GM19025 (cell line): ENCODE measurements at regions not wholly inside any gene's neighbourhood (a gene's known extent, or its start where the extent isn't known, plus 50 kb on each side); places are given as distances from the start of the nearest gene placed in this dataset.

Experiments used
- ATAC-seq: cut with Tn5 transposase; IDR thresholded peaks from one replicate; pipeline ENCODE4 v1.9.1; 2021; ENCODE audit warnings: mild to moderate bottlenecking, low read depth, moderate library complexity; ENCODE audit not compliant: unreplicated experiment

DNA sequence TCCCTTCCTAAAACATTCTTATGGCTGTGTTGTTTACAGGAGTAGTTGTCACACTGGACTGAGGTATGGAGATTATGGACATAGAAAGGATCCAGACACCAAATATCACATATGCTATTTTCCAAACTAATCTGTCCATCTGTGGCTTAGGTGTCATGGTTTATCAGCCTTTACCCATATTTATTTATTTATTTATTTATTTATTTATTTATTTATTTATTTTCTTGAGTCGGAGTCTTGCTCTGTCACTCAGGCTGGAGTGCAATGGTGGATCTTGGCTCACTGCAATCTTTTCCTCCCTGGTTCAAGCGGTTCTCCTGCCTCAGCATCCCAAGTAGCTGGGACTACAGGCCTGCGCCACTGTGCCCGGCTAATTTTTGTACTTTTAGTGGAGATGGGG, 1103.1 kb downstream of the MAT2B start:
- ATAC-seq: no peak

DNA sequence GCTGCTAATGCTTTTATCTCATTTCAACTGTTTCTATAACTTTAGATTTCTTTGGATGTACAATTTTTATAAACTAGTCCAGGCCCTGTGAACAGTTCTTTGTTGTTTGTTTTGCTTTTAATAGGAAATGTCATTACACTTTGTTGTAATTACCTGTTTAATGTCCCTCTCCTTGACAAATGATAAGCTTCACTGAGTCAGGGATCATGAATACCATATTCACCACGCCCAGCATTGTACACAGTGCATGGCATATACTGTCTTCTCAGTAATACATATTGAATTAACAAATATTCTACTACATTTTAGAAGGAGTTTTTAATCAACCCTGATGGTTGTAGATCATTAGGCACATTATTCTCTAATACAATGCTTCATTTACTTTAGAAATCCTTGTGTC, 1105.0 kb downstream of the MAT2B start:
- no peak for ATAC-seq

DNA sequence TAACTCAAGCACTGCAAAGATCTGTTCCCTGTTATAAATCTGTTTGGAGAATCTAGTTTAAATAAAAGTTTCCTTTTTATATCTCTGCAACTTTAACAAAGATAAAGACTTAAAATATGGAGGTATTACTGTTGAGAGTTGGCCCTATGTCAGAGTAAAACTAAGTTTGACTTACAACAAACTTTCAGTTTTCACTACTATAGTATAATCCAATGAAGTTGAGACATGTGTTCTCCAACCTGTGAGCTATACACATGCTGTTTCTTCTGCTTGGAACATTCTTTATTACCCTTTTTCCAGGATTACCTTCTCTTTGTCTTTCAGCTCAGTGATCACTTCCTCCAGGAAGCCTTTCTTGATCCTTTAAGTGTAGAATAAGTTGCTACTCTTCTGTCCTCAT, 1109.3 kb downstream of the MAT2B start:
- no peak for ATAC-seq

DNA sequence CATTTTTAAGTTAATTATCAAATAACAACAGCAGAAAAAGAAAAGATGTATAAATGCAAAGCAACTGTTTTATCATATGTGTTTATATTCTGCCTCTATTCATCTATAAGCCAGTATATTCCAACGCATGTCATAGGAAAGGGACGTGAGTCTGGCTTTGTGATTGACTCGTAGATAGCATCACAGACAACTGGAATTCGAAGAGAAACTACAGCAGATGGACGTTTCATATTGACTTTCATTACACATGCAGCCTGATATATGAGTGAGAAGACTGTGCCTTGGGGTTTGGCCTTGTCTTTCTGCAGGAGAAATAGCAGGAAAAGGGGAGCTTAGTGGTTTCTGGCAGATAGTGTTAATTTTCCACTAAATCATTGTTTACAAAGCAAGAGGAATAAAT, 1111.9 kb downstream of the MAT2B start:
- no peak for ATAC-seq

DNA sequence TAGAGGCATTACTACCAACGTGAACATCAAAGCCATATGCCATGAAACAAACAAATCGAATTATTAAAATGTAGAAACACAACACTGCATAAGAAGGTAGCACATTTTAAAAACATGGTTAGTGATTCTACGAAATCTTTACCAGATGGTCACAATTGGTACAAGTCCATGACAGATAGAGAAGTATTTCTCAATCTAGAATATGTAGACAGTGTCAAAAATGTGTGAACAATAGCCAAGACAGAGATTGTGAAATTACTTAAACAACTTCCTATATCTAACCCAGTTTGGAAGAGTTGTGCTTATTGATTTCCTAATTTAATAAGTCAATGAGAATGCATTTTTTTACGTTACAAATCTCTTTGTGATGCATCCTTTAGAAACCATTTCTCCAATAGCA, 1121.6 kb downstream of the MAT2B start:
- ATAC-seq: no peak

DNA sequence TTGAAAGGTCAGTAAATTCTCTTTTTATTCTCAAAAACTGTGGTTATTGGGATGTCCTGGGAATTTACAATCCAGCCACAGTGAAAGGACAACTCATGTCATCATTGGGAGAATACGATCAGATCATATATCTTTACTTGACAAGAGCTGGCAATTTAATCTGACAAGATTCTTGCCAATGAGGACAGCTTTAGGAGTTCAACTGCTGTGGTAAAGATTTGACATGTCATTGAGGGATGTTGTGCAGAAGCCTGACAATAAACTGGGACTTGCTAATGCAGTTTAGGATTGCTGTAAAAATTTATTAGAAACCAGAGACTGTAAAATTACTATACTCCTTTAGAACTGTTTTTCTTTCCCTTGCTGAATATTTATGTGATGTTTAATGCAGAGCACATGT, 1131.0 kb downstream of the MAT2B start:
- no peak for ATAC-seq

DNA sequence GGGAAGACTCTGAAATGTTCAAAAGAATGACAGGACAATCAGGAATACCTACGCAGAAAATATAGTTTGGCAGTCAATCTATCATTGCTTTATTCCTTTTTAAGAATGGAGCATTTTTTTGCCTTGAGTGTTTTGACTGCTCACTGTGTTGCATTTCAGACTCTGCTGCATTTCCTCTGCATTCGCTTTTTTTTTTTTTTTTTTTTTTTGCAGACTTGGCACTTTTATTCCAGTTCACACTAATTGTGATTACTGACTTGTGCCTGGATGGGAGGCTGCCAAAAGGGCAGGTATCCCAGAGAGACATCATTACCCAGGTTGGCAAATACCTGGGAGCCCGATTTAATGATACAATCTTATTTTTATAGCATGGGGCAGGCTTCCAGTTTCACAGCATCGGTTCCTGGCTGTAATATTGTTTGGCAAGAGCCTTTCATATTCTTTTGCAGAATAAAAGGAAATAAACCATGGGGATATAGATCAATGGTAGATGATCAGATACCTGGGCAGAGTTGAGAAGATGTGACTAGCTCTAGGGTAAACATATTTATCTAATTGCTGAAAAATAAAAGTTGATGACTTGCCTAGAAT, 1132.6 kb downstream of the MAT2B start:
- ATAC-seq: no peak

DNA sequence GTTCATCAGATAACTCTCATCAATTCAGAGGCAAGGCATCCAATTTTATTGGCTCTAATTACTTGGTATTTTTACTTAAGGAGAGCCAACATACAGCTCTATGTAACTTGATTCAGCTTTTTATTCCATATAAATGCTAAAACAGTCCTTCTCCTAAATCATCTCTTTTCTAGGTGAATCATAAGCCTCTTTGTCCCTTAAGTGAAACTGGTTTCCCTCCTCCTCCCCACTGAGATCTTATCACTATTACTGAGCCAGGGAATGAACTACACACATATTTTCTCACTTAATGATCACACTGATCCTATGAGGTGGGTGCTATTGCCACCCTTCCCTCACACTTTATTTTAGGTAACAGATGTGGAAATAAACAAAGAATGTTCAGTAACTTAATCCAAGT, 1143.8 kb downstream of the MAT2B start:
- no peak for ATAC-seq

DNA sequence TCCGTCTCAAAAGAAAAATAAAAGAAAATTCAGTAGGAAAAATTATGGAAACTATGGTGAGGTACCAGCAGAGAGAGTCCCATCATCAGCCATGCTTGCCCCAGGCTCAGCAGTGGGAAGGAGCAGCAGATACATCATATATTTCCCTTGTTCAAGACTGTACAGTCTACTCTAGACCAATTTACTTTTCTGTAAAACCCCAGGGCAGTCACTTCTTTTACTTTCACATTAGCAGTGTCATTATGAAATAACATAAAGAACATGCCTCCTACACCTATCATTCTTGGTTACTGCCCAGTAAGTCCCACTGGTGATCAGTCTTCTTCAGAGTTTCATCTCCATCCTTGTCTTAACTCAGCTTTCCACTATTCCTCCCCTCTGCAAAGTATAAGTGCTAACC, 1145.0 kb downstream of the MAT2B start:
- peak; percentile 44 for ATAC-seq

DNA sequence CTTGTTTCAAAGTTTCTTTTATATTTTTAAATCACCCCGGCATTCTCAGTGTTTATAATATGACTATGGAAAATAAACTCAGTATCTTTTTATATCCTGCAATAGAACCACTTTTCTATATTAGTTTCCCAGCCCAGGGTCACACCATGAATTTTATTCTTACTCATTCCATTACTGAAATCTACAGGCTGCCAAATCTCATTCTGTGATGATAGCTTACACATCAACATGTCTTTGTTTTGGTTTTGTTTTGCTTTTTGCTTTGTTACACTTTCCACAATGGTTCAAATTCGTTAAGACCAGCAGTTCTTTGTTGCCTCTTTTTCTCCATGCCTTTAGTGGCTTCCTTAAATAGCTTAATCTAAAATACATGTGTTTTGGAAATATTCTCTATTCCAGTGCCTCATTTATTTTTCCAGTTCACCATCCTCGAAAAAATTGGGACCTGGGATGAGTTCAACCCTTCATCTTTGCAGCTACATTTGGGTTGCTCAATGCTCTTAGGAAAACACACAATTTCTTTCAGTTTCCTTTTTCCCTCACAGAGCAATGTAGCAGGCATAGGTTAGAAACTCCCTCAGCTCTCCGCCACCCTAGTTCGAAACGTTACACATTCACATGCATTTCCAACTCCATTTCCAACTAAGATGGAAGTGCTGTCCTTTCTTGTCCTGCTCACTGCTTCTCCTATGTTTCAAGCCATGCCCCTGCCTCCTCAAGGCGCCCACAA, 1146.3 kb downstream of the MAT2B start:
- peak; percentile 55 for ATAC-seq

DNA sequence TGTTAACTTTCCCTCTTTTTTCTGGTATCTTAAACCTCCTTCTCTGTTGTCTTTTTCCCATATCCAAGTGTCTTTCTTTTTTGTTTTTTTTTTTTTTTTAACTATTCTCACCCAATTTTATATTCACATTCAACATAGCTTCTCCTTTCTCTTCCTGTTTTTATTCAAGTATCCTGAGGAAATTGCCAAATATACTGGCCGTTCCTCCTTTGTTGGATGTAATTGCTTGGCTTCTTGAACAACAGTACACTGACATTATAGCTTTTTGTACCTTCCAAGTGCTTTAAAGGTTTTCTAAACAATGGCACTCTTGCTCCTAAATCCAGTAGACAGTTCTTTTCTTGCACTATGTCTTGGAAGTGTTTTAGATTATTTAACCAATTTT, 1146.8 kb downstream of the MAT2B start:
- no peak for ATAC-seq

DNA sequence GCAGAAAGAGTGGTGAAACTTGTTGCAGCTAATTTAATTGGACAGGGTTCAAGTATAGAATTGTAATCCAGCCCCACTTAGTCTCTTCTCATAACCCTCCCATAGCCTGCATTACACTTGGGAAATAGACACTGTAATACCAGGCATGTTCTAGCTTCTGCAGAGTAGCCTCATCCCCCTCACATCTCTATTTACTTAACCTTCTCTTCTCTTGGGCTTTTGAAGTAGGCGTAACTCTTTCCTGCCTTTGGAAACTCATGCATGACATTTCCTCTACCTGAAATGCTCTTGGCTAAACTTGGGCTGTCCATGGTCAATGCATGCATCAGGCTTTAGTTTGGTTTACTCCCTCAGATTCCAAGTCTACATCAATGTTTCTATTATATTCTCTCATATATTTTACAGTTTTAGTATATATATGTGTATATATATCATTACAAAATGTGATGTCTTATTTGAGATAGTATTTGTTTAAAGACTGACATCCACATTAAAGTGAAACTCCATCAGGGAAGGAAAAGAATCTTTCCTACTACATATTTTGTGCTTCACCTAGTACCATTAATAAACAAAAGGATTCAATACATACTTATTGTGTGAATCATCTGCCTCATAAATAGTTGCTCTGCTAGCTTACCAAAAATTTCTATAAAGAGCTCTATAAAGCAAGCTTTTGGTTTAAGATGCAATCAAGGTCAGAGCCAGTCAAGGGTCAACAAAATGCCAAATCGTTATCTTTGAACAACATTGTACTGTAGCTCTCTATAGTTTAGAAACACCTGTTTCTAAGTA, 1158.0 kb downstream of the MAT2B start:
- no peak for ATAC-seq

DNA sequence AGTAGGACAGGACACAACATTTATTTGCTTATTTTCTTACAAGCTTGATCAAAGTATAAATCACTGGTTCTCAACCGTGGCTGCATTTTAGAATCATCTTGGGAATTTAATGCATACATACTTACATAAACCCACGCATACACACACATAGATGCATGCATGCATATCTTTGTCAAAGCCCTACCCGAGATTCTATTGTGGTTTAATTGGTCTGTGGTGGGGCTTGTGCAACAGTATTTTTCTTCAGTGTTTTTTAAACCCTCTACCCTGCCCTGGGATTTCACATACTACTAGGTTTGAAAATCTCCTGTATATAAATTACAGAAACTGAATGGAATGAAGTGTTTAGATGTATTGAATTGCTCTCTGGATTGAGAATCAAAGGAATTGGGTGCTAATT, 1166.2 kb downstream of the MAT2B start:
- no peak for ATAC-seq

DNA sequence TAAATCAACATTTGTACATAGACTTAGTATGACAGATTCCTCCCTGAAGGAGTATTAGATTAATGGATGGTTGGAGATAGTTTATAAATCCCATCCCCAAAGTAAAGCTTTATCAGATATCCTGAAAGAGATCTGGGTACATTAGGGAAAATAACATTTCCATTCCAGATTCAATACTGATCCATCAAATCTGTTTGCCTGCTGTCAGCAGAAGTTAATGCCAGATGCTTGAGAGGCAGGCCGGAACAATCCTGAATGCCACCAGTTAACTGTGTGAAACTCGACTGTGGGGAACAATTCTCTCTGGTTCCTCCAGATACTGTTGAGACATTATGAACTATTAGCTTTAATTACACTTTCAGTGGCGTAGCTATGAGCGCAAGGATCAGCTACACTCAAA, 1166.8 kb downstream of the MAT2B start:
- no peak for ATAC-seq

DNA sequence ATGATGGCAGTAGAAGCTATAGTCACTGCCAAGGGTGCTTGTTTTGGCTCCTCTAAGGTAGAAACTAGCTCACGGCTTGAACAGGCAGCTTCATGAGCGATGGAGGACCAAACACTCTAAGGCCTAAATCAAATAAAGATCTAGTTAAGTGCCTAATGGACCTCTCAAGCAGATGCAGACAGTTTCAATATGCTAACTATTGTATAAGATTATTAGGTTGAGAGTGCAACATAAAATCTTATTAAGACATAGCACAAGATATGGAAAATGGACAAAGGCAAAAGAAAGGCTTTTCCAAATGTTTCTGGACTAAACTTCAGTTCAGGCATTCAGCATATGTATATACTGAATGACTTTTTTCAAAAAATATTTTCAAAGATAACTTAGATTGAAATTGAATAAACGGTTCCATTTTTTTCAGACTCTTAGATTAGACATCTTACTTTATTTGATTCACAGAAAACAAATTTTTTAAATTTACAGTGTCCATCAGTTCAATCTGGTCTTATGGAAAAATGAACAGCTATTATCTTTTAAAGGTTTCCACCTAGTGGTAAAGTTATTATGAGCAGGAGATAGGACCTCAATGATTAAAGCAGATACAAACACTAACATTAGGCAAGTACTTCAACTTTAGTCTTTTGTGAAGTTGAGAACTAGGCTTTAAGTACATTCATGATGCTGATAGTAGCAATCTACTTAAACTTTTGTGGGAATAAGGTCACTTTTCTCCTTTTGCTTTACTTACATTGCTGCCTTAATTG, 1167.7 kb downstream of the MAT2B start:
- no peak for ATAC-seq

DNA sequence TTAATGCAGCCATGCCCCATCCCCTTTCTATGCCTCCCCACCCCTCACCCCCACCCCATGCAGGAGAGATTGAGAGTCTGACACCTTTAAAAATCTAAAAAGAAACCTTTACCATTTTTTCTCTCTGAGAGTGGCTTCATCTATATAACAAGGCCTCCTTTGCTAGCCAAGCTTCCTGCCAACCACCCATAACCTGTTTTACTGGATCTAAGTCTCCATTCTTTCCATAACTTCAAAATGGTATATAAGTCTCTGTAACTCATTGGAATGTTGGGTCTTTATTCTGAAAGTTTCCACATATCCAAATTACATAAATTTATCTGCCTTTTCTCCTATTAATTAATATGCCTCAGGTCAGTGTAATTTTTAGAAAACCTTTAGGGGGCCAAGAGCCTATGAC, 1174.0 kb downstream of the MAT2B start:
- ATAC-seq: no peak

DNA sequence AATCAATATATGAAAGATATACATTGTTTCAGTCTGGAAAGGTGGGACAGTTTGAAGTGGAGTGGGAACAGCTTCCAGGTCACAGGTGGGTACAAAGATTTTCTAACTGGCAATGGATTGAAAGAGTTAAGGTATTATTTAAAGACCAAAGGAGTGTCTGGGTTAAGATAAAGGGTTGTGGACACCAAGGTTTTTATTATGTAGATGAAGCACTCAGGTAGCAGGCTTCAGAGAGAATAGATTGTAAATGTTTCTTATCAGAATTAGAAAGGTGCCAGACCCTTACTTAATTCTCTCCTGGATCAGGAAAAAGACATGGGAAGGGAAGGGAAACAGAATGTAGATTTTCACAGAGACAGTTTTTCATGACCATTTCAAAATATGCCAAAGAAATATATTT, 1174.8 kb downstream of the MAT2B start:
- no peak for ATAC-seq

DNA sequence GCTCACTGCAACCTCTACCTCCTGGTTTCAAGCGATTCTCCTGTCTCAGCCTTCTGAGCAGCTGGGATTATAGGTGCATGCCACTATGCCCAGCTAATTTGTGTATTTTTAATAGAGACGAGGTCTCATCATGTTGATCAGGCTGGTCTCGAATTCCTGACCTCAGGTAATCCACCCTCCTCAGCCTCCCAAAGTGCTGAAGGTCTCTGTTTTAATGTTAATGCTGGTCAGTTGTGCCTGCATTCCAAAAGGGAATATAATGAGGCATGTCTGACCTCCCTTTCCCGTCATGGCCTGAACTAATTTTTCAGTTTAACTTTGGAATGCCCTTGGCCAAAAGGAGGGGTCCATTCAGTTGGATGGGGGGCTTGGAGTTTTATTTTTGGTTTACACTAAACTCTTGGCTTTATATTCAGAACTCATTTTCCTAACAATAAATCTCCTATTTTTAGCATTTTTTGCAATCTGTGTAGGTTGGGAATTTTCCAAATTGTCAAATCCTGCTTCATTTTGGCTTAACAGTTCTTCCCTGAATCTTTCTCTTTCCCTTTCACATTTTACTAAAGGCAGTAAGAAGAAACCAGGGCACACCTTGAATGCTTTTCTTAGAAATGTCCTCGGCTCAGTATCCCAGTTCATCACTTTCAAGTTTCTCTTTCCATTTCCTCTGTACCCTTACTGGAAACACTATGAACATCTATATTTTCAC, 1175.5 kb downstream of the MAT2B start:
- ATAC-seq: no peak

DNA sequence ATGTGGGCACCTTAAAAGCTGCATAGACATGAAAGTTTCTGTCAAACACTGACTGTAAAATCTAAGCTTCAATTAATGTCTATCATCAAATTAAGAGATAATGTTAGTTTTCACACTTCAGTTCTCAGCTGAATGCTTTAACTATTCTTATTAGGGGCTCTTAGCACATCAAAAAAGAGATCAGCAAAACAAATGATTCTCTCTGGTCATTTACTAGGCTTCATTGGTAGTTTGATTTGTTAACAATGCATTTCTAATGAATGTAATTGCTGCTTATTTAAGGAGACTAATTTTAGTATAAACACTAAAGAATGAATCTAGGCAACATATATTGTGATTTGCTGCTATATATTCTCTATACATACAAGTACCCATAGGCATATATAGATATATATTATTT, 1182.0 kb downstream of the MAT2B start:
- ATAC-seq: no peak

DNA sequence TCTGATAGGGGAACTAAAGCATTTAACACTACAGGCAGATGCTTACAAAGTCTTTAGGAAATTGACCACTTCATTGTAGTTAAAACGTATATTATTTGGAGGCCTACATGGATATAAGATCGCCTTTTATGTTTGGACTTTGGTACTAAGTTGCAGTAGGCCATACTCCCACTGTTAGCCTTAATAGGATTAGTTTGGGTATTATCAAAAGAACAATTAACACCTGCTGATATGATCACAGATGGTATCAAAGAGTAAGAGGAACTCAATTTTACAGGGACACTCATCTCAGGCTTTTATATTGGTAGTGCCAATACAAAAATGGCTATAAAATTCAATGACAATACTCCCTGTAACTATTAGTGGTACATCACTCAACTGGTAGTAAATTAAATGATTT, 1183.0 kb downstream of the MAT2B start:
- ATAC-seq: no peak

DNA sequence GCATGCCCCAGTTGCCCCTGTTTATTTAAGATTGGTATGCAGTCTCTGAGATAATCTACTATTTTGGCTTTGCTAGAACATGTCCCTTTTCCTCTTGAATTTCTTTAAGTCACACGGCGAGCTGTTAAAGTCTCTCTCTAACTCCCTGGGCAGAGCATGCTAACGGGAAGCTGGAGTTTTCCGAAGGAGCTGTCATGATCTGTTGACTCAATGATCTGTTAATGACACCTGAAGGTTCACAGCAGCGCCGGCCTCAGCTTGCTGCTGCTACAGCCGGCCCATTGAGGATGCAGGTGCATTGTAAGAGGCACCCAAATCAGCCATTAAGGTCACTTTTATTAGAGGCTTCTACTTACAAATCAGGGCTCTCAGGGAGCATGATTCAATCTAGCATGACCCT, 1203.4 kb downstream of the MAT2B start:
- ATAC-seq: no peak
